ENCODE measurements at regions not wholly inside any gene's neighbourhood (a gene's known extent, or its start where the extent isn't known, plus 50 kb on each side); places are given as distances from the start of the nearest gene placed in this dataset.

GRCh38 chr10:3485057-3485686, 299.8 kb downstream of the KLF6 start:
- TF ChIP-seq CTCF (IDR thresholded peaks at IDR 0.05) (no peak), POLR2A (IDR thresholded peaks at IDR 0.05) (no peak)
